ENCODE measurements at regions not wholly inside any gene's neighbourhood (a gene's known extent, or its start where the extent isn't known, plus 50 kb on each side); places are given as distances from the start of the nearest gene placed in this dataset.

- H3K18ac ChIP-seq (ENCODE audit: extremely low read depth, low read length): no peak overlapping the region
- H4K20me1 ChIP-seq (replicated peaks in 1 of 2; ENCODE audit: control insufficient read depth in 1 of 2, insufficient read depth in 2 of 2, low read length in 2 of 2): no peaks in the 10 kb centered on the region
- no peak overlapping the region for H3K14ac ChIP-seq (ENCODE audit: insufficient read length)
- H3K4me2 ChIP-seq (ENCODE audit: insufficient read depth in 1 of 2, low read depth in 2 of 2, low read length in 2 of 2): no peak overlapping the region
- H2BK12ac ChIP-seq (ENCODE audit: low read depth, low read length): no peak overlapping the region
- no peak overlapping the region for H2AK5ac ChIP-seq (ENCODE audit: low read depth, low read length)
- H3K36me3 ChIP-seq (ENCODE audit: control insufficient read depth in 2 of 4, insufficient read depth in 4 of 4, low read length in 3 of 4): no peaks in the 10 kb centered on the region
- no peak overlapping the region for H3K27ac ChIP-seq (ENCODE audit: low read depth, low read length)
- no peak overlapping the region for H4K91ac ChIP-seq (replicated peaks; ENCODE audit: insufficient read length, low read length)
- H3K79me1 ChIP-seq (ENCODE audit: low read depth, low read length): no peaks in the 10 kb centered on the region
- POLR2A ChIA-PET (ENCODE audit: partially characterized antibody): no interaction called here
- no peaks in the 10 kb centered on the region for H3K27me3 ChIP-seq (replicated peaks in 1 of 4; ENCODE audit: control insufficient read depth in 3 of 4, extremely low read depth in 1 of 4, insufficient read depth in 3 of 4, low read length in 3 of 4)
- DNase-seq (ENCODE audit: low read depth in 1 of 2, low spot score in 2 of 2): no peak
- no peak overlapping the region for H2BK5ac ChIP-seq (ENCODE audit: low read depth, low read length)
- H4K8ac ChIP-seq (ENCODE audit: extremely low read depth, insufficient read depth, low read length): no peak overlapping the region
- H2BK15ac ChIP-seq (ENCODE audit: low read length): no peak overlapping the region
- no peak overlapping the region for H3K9ac ChIP-seq (replicated peaks in 1 of 4; ENCODE audit: extremely low read depth in 1 of 4, low read depth in 3 of 4, low read length in 3 of 4)
- TF ChIP-seq RXRA (IDR thresholded peaks at IDR 0.05; ENCODE audit: insufficient read depth, low read depth, low read length) (no peak), TEAD4 (IDR thresholded peaks at IDR 0.05; ENCODE audit: low read depth, low read length) (no peak), EGR1 (IDR thresholded peaks at IDR 0.05; ENCODE audit: borderline replicate concordance, low read depth, low read length) (no peak), BCL11A (IDR thresholded peaks at IDR 0.05; ENCODE audit: low read depth in 2 of 2, low read length in 2 of 2) (no peak), ZNF274 (IDR thresholded peaks at IDR 0.05; ENCODE audit: borderline replicate concordance, extremely low read depth, low read length) (no peak)
- H2BK20ac ChIP-seq (ENCODE audit: low read length): no peak overlapping the region
- H3K56ac ChIP-seq (replicated peaks; ENCODE audit: insufficient read length, low read depth, low read length): no peak overlapping the region
- no peaks in the 10 kb centered on the region for H3K9me3 ChIP-seq (ENCODE audit: insufficient read depth in 2 of 2, low read depth in 1 of 2, low read length in 1 of 2)
- no peak overlapping the region for H3K4ac ChIP-seq (replicated peaks; ENCODE audit: insufficient read length, low read depth, low read length)
- 92% methylated on average over 7 of the region's 7 CpGs; no CpG with 5 or more reads in 1 of the 2 experiments for WGBS, 2 experiments (ENCODE audit: extremely low coverage in 1 of 2, insufficient coverage in 1 of 2, insufficient read length in 1 of 2, insufficient replicate concordance in 2 of 2, low coverage in 1 of 2, low lambda C conversion rate in 2 of 2, missing lambda C conversion rate in 1 of 2)
- no peaks in the 10 kb centered on the region for H3K23me2 ChIP-seq (ENCODE audit: low read depth, low read length)
- CTCF ChIA-PET (ENCODE audit: partially characterized antibody): no interaction called here
- H2AFZ ChIP-seq (ENCODE audit: low read length): no peak overlapping the region
- H3K4me3 ChIP-seq (ENCODE audit: extremely low read depth in 1 of 4, insufficient read depth in 2 of 4, low read depth in 3 of 4, low read length in 4 of 4): no peak overlapping the region
- no peak overlapping the region for H2BK120ac ChIP-seq (replicated peaks; ENCODE audit: low read depth, low read length)
- H4K5ac ChIP-seq (ENCODE audit: insufficient read length, low read depth, low read length): no peak overlapping the region
- FAIRE-seq: no peak
- H3K79me2 ChIP-seq (ENCODE audit: control insufficient read depth in 1 of 2, insufficient read depth in 2 of 2, low read length in 2 of 2): no peaks in the 10 kb centered on the region
- no peaks in the 10 kb centered on the region for H3K4me1 ChIP-seq (replicated peaks in 1 of 4; ENCODE audit: control insufficient read depth in 3 of 4, insufficient read depth in 4 of 4, low read length in 3 of 4)
- no peak overlapping the region for H3K23ac ChIP-seq (ENCODE audit: insufficient read length)
Observed at GRCh38 chr1:55443175-55443915, 228.2 kb upstream of the USP24 start.
